ENCODE measurements at regions not wholly inside any gene's neighbourhood (a gene's known extent, or its start where the extent isn't known, plus 50 kb on each side); places are given as distances from the start of the nearest gene placed in this dataset.

GRCh38 chr18:28723506-28723905 lies 546.6 kb upstream of the CDH2 start:
- peak; percentile 0 for DNase-seq (ENCODE audit: low read depth)
- TF ChIP-seq CTCF (IDR thresholded peaks at IDR 0.05; ENCODE audit: insufficient read depth, low read depth, low read length, missing control alignments): no peak
- H3K4me3 ChIP-seq (ENCODE audit: low read depth, low read length): no peak overlapping the region

- TF ChIP-seq CTCF (IDR thresholded peaks at IDR 0.05; ENCODE audit: insufficient read depth, low read depth, low read length, missing control alignments): no peak
- no peak overlapping the region for H3K4me3 ChIP-seq (ENCODE audit: low read depth, low read length)
- no peak for DNase-seq (ENCODE audit: low read depth)
Observed at GRCh38 chr18:28718696-28719095, 541.8 kb upstream of the CDH2 start.

GRCh38 chr18:28716338-28716737 lies 539.4 kb upstream of the CDH2 start:
- TF ChIP-seq CTCF (IDR thresholded peaks at IDR 0.05; ENCODE audit: insufficient read depth, low read depth, low read length, missing control alignments): no peak
- DNase-seq (ENCODE audit: low read depth): no peak
- no peak overlapping the region for H3K4me3 ChIP-seq (ENCODE audit: low read depth, low read length)

- TF ChIP-seq CTCF (IDR thresholded peaks at IDR 0.05; ENCODE audit: insufficient read depth, low read depth, low read length, missing control alignments): no peak
- no peak overlapping the region for H3K4me3 ChIP-seq (ENCODE audit: low read depth, low read length)
- DNase-seq (ENCODE audit: low read depth): no peak
Observed at GRCh38 chr18:28715206-28715605, 538.3 kb upstream of the CDH2 start.

- TF ChIP-seq CTCF (IDR thresholded peaks at IDR 0.05; ENCODE audit: insufficient read depth, low read depth, low read length, missing control alignments): no peak
- DNase-seq (ENCODE audit: low read depth): no peak
- no peak overlapping the region for H3K4me3 ChIP-seq (ENCODE audit: low read depth, low read length)
Observed at GRCh38 chr18:28714498-28714897, 537.6 kb upstream of the CDH2 start.

GRCh38 chr18:28712796-28713425 lies 536.0 kb upstream of the CDH2 start:
- no peak for TF ChIP-seq CTCF (IDR thresholded peaks at IDR 0.05; ENCODE audit: insufficient read depth, low read depth, low read length, missing control alignments)
- no peak for DNase-seq (ENCODE audit: low read depth)

GRCh38 chr18:28712172-28712571 lies 535.2 kb upstream of the CDH2 start:
- no peak for DNase-seq (ENCODE audit: low read depth)
- H3K4me3 ChIP-seq (ENCODE audit: low read depth, low read length): no peak overlapping the region
- no peak for TF ChIP-seq CTCF (IDR thresholded peaks at IDR 0.05; ENCODE audit: insufficient read depth, low read depth, low read length, missing control alignments)

More at GRCh38 chr18:28712796-28713425, 536.0 kb upstream of the CDH2 start:
- no peak overlapping the region for H3K4me3 ChIP-seq (ENCODE audit: low read depth, low read length)

All from GM12865 (cell line).